ENCODE measurements at regions not wholly inside any gene's neighbourhood (a gene's known extent, or its start where the extent isn't known, plus 50 kb on each side); places are given as distances from the start of the nearest gene placed in this dataset.
"Not testable (repeated sequence)": the region's sequence is repeated elsewhere in the genome, so short reads cannot be mapped to it uniquely, and the experiment has no call there.

DNA sequence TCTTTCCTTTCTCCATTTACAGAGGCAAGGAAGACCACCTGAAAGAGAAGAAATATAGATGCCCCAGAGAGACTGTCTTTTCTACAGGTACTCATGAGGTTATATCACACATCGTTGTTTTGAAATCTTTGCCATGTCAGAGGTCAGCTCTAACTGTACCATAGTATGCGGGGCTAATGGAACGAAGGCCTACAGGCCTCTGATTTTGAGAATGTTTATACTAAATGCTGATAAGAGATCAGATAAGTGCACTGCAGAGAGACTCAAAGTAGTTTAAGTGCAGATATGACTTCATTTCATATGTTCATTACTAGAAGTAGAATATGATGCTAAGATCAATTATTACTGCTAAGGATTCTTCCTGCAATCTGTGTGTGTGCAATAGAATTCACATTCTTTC lies 1005.0 kb downstream of the GALC start:
- ATAC-seq = no peak
- no peak for DNase-seq

- ATAC-seq = no peak
- DNase-seq = no peak
These were observed 1019.8 kb downstream of the GALC start for GRCh38 chr14:86973177-86973576.

DNA sequence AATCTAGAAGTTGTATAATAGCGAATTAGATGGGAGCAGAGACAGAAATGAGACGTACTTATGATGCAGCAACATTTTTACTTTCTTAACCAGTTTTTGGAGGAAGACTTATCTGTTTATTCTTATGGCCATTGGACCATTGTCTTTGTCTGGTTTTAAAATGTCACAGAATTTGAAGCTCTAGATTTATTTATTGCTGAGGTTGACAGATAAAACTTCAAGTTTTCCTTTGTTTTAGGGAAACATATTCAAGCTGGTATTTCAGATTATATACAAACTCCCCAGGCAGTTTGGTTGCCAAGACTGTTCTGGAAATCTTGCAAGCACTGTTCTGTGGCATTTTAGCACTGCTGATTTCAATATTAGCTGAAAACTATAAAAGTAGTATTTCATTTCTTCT lies 1021.7 kb downstream of the GALC start:
- ATAC-seq (no peak), DNase-seq (no peak)

DNA sequence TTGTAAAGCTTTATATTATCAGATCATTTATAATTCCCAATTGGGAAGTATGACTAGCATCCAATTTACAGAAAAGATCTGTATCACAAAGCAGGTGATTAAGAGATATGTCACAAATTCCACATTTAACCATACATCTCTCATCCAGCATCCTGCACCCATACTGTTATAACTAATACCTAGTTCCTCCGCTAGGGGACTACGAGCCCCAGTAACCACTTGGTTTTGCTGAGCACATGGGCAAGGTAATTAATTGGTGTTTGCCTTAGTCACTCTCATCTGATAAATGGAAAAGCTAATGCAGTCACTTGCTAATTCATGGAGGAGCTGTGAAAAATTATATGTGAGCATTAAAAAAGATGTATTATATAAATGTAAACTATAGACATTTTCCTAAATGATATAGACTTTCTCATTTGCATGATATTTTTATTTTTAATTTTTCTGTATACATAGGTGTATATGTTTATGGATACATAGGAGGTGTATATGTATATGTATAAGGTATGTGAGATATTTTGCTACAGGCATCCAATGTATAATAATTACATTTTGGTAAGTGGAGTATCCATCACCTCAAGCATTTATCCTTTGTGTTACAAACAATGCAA lies 1031.8 kb downstream of the GALC start:
- ATAC-seq = no peak

DNA sequence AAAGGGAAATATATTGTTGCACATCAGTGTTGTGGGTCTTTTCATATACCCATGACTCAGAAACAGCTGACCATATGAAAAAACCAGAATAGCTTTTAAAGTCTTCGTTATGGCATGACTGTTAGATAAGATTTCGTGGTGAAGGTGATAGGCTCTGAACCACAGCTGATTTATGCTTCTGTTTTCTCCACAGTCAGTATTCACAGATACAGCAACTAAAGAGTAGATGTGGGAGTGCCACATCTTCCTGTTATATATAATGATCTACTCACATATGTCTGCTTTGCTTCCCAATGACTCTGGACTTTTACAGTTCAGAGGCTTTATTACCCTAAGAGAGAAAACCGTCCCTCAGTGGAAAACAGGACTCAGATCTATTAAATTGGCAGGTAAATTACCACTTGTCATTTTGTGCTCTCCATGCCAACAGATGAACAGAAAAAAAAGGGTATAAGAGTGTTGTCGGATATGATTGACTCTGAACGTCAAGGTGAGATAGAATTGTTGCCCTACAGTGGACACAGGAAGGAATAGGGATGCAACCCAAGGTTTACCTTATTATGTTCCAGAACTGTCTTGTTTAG lies 1037.1 kb downstream of the GALC start:
- ATAC-seq (no peak), DNase-seq (no peak)

More for the DNA sequence above, 1031.8 kb downstream of the GALC start:
- DNase-seq = no peak

DNA sequence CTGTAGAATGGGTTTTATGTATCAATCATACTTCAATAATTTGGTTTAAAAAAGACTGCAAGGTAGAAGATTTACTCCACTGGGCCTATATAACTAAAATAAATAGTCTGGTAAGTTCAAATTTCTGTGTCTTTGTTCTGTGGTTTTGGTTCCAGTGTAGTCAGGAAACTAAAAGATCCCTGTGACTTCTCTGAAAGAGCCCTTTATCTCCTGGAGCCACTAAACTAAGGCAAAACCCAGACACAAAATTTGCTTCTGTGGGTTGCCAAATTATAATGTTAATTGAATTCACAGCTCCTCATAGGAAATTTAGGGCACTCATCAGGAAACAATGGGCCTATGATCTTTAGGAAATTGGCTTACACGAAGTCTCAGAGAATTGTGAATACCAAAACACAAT lies 1038.4 kb downstream of the GALC start:
- ATAC-seq (no peak), DNase-seq (no peak)

DNA sequence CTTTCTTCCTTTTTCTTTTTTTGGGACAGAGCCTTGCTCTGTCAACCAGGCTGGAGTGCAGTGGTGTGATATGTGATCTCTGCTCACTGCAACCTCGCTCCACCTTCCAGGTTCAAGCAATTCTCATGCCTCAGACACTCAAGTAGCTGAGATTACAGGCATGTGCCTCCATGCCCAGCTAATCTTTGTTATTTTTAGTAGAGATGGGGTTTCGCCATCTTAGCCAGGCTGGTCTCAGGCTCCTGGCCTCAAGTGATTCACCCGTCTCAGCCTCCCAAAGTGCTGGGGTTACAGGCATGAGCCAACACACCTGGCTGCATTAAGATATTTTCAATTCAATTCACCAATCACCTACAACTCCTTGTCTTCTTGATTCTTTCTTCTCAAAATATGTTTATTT lies 1046.5 kb downstream of the GALC start:
- no peak for ATAC-seq
- no peak for DNase-seq

DNA sequence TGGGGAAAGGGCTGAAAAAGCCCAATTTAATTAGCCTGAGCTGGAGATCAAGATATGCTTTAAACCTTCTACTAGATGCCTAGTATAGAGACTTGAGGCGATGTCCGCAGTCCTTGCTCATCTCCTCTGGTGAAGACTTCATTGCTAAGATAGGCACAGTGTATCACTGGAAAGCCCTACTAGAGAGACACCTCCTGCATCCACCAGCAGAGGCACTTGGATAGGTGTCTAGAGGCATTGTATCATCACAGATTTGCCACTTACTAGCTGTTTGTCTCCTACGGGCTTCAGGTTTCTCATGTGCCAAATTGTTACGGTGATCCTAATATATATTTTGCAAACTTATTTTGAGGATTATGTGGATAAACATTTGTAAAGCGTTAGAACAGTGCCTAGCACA lies 1048.5 kb downstream of the GALC start:
- ATAC-seq = no peak
- DNase-seq = no peak

DNA sequence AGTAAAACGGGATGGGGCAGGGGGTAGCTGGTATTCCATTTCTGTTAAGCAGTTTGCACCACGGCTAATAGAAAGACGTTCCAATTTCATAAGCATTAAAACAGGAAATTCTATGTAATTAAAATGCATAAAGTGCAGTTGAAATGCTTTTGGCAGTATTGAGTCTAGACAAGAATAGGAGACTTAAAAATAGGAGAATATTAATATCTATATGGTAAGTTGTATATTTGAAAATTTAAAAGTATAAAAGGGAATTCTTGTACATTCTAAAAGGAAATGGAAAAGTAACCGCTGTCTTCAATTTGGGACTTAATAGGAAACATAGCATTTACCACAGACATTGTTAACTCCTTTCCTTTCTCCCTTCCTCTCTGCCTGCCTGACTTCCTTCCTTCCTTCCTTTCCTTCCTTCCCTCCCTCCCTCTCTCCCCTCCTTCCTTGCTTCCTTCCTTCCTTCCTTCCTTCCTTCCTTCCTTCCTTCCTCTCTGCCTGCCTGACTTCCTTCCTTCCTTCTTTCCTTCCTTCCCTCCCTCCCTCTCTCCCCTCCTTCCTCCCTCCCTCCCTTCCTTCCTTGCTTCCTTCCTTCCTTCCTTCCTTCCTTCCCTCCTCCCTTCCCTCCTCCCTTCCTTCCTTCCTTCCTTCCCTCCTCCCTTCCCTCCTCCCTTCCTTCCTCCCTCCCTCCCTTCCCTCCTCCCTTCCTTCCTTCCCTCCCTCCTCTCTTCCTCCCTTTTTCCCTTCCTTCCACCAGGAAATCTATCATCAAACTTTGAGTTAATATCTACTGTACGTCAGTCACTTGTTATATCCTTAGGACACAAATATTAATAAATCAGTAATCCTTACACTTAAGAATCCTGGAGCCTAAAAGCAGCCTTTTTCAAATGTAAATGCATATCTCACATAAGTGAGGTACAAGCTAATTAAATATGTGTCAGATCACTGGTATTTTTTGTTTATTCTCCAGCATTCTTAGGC lies 1049.3 kb downstream of the GALC start:
- DNase-seq (no peak), ATAC-seq (no peak)

DNA sequence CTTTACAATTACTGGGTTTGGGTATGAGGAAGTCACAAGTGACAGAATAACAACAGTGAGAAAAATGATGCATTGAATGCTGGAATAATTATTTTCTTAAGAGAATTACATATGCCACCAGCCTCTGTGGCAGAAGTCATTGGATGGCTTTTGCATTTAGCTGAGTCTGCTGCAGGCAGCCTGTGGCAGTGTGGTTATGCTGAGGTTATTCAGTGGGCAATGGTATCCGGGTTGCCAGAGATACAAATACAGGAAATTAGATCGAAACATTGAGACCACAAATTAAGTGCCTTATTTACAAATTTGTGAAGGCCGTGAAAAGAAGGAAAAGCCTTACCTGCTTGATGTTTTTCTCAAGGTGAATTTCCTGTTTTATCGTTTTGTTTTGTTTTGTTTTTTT lies 1050.0 kb downstream of the GALC start:
- ATAC-seq (no peak), DNase-seq (no peak)

- DNase-seq (no peak), ATAC-seq (no peak)
These were observed 1052.9 kb downstream of the GALC start for GRCh38 chr14:86940106-86940505.

DNA sequence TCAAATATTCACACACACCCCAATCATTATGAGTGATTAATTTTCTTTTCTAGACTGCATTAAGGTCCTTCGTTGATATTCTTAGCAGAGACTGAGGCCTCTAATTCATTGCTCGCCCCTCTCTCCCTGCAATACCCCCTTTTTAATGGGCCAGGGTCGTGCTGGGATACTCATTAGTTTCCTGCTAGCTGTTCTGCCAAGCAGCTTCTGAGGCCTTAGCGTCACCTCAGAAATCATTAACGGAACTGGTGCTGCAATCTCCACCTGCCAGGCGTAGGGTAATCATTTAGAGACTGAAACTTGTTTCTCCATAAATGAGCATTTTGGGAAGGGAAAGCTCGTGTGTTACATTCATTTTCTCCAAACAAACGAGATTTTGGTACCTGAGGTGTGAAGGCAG lies 1054.7 kb downstream of the GALC start:
- no peak for ATAC-seq
- DNase-seq = no peak

GRCh38 chr14:86936556-86936955 lies 1056.4 kb downstream of the GALC start:
- DNase-seq (no peak), ATAC-seq (no peak)

GRCh38 chr14:86935241-86935885 lies 1057.6 kb downstream of the GALC start:
- no peak for ATAC-seq
- DNase-seq = no peak

GRCh38 chr14:86933958-86934595 lies 1058.9 kb downstream of the GALC start:
- ATAC-seq = no peak
- DNase-seq = no peak

- no peak for ATAC-seq
- DNase-seq = no peak
These were observed 1059.5 kb downstream of the GALC start for GRCh38 chr14:86933460-86933859.

GRCh38 chr14:86915406-86915805 lies 1077.6 kb downstream of the GALC start:
- DNase-seq (no peak), ATAC-seq (no peak)

DNA sequence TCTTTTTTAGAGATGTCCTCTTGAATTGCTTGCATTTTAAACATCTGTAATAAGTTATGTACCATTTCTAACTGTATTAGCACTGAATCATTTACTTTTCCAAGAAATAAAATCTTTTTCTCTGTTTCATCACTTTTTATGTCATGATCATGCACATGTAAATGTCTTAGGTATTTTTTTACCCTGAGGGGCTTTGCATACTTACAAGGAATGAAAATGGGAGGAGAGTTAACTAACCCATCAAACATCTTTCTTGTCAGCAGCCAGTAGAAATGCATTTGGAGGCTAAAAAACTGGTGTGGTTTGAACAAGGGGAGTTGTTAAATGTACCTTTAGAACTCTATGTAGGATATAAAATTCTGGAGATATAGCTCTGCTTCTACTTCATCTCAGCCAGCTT lies 1080.3 kb downstream of the GALC start:
- no peak for ATAC-seq

GRCh38 chr14:86911486-86911885 lies 1081.5 kb downstream of the GALC start:
- DNase-seq (no peak), ATAC-seq (no peak)

More for the DNA sequence above, 1080.3 kb downstream of the GALC start:
- no peak for DNase-seq

- DNase-seq, ATAC-seq: not testable (repeated sequence)
These were observed 1087.5 kb downstream of the GALC start for GRCh38 chr14:86905386-86905926.

- ATAC-seq (no peak), DNase-seq (no peak)
These were observed 1090.6 kb downstream of the GALC start for GRCh38 chr14:86902176-86902950.

All from stimulated activated naive CD8-positive, alpha-beta T cell treated with anti-CD3 and anti-CD28 coated beads, Interleukin-15, Interleukin-2, amounts not matched to agents 100 U/mL and 50 U/mL, for 24 hours (primary cell).